Limb (tissue), 2 donors: ENCODE measurements at regions not wholly inside any gene's neighbourhood (a gene's known extent, or its start where the extent isn't known, plus 50 kb on each side); places are given as distances from the start of the nearest gene placed in this dataset.
"Not testable (repeated sequence)": the region's sequence is repeated elsewhere in the genome, so short reads cannot be mapped to it uniquely, and the experiment has no call there.

Experiments
- DNase-seq, 2 donors: peaks; one replicate each; pipeline ENCODE4 v3.0.0-alpha.2; 2016; ENCODE audit errors: extremely low spot score in 2 of 2

DNA sequence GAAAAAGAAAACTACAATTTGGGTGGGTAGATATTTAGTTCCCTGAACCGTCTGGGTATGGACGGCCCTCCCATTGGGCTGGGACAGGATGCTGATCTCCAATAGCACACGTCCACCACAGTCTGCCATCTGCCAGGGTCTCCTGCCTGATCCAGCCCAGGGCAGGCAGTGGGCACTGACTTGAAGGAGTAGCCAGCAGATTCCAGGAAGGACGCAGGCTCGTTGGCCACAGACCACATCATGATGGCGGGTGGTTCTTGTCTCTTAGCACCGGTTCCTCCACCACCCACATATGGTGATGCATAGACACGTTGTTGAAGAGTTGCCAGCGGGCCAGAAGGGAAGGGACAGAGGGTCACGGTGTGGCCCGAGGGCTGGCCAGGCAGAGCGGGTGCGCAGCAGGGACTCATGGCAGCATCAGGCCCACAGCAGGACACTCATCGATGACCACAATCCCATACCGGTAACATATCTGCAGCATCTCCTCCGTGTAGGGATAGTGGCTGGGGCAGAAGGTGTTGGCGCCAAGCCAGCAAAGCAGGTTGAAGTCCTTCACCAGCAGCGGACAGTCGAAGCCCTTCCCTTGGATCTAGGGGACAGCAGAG is 155.8 kb upstream of the FAM174A start:
- not testable (repeated sequence) for DNase-seq

DNA sequence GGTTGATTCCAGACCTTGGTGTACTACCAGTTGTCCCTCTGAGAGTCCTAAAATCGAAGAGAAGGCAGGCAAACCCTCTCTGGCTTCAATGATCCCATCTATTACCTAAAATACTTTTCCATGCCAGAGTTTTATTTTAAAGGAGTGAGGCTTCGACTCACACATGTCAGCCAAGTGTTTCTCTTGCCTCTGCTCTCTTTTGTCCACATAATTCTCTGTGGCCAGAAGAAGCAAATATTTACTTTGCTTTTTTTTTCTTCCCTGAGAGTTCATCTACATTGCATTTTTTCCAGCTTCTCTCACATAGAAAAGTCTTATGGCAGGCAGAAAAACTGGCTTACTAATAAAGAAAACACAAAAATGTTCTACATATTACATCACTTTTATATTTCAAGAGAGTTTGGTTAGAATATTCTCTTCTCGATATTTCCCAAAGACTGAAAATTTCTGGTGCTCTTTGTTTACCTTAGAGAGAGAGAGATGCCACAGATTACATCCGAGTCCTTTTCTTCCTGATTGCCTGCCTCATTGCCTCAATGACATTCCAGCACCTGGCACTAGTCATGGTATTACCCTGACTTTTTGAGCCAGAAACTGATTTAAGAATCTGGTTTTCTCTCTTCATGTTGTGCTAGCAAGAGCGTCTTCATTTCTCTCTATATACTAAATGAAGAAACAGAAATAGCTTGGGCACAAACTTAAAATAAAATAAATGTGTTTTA is 170.3 kb upstream of the FAM174A start:
- not testable (repeated sequence) for DNase-seq

DNA sequence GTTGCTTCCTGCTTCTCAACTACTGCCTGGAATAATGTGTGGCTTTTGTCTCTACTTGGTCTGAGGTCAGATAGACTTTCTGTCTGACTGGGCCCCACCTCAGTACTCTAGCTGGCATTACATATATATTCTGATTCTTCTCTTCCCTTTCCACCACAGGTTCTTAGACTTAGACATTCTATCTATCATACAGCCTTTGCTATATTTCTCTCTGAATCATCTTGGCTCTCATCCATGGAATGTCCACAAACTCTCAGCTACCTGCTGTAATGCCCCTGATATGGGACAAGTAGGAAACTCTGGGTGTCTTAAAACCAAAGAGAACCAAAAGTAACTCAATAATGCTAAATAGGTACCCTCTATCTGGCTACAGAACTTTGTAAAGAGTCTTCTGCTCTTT is 170.8 kb upstream of the FAM174A start:
- DNase-seq: not testable (repeated sequence)

DNA sequence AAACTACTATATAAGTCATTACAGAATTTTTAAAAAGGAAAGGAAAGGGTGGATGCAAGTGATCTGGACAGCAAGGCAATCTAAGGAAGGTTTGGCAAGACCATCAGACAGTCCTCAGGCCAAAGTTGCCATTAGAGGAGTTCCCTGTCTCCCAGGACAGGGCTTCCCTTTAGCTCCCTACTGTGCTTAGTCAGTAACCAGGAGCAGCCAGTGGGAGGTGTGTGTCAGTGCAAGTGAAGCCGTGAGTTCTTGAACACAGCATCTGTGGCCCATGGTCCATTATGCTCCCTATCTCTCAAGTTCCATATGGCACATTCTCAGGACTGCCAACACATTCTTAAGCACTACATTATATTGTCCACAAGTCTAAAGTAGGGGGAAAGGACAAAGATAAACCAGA is 175.2 kb upstream of the FAM174A start:
- DNase-seq: not testable (repeated sequence)

DNA sequence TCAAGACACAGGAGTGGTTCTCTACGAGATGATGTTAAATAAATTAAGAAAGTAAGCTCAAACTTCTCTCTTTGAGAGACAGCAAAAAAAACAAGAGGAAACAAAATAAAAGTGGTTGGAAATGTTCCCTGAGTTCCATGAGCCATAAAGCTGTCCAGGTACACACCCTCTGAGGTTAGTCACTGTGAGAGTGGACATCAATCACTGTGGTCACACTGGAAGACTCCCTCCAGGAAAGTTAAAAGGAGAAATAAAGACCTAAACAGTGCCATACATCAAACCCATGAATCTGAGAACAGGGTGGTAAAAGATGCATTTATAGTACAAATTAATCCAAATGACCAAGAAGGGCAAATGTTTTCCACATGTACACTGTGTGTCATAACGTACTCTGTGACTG is 188.9 kb upstream of the FAM174A start:
- not testable (repeated sequence) for DNase-seq

DNA sequence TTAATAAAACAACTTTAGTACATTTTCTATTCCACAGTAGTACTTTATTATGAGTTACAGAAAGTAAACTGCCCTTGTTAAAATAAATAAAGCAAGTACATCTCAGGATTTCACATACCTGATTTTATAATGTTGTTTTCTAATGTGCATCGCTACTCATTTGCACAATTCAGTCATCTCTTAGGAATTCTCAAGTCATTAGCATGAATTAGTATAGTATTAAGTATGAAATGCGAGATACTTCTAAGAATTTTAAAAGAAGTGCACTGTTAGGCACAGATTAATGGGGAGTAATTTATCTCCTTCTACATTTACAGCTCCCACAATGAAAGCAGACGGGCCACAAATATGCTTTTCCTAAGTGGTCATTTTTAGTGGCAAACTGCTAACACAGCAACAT is 193.7 kb upstream of the FAM174A start:
- DNase-seq: not testable (repeated sequence)

DNA sequence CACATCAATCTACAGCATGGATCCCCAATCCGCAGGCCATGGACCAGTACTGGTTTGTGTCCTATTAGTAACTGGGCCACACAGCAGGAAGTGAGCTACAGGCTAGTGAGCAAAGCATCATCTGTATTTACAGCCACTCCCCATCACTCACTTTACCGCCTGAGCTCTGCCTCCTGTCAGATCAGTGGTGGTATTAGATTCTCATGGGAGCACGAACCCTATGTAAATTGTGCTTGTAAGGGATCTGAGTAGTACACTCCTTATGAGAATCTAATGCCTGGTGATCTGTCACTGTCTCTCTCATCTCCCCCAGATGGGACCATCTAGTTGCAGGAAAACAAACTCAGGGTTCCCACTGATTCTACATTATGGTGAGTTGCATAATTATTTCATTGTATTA is 212.7 kb upstream of the FAM174A start:
- DNase-seq: no peak

DNA sequence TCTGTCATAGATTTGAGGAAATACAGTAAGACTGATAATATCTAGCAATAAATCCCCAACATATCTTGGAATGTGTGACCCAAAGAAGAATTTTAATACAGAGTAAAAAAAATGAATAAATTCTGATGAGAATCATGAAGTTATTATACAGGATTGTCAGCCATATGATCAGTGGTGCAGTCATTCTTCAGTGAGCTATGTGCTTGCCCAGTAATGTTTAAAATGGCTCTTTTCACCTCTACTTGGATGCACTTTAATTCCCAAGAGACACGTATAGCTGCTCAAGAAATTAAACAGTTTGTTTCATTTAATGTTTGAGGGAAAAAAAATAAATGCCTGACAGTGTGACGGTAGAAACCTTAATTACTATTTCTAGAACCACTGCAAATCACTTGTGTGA is 215.3 kb upstream of the FAM174A start:
- DNase-seq: no peak

DNA sequence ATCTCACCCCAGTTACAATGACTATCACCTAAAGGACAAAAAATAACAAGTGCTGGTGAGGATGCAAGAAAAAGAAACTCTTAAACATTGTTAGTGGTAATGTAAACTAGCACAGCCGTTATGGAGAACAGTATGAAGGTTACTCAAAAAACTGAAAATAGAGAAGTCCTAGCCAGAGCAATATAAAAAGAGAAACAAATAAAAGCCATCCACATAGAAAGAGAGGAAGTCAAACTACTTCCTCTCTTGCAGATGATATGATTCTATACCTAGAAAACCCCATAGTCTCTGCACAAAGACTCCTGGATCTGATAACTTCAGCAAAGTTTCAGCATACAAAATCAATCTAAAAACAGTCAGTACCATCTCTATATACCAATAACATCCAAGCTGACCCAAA is 221.5 kb upstream of the FAM174A start:
- no peak for DNase-seq

DNA sequence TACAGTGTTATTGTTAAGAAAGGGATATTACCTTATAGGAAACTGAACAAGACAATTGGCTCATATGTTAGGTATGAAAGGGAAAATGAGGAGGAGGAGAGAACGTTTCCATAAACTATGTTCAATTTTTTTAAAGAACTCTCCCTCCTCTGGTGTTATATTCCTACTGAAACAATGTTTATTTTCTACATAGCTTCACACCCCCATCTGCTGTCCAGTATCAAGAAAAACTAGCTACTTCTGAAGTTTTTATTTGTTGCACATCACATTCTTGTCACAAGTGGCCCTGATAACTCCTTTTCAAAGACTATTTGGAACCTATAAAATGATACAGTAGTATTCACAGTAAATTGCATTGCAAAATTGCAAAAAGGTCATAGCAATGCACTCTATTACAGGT is 223.4 kb upstream of the FAM174A start:
- DNase-seq: no peak

DNA sequence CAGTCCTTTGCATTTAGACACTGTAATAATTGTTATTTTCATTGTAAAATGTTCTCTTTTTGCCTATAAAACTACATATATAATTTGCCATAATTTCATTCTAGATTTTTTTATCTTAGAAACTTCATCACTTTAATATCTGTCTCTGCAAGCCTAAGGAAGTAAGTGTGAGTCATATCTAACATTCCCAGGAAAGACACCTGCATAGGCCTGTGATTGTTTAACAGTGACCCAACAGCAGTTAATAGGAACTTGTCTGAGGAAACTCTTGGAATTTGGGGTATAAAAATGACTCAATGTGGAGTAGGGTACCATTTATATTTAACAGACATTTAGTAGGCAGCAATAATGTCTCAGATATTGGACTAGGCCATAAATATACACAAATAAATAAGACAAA is 229.2 kb upstream of the FAM174A start:
- no peak for DNase-seq

DNA sequence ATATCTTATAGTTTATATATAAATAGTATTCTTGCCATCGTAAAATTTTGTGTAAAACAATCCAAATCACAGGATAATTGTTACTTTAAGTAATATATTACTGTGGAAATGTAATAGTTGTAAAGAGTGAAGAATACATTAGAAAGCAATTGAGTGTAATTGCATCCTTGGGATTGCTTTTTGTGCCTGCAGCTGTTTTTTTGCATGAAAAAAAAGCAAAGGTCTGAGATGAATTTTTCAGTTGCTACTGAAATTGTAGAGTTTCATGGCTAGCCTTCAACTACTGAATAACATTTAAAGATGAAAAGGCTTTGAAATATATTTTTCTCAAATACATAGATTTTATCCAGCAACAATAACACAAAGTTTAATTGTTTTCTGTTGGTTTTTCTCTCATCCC is 232.0 kb upstream of the FAM174A start:
- no peak for DNase-seq

DNA sequence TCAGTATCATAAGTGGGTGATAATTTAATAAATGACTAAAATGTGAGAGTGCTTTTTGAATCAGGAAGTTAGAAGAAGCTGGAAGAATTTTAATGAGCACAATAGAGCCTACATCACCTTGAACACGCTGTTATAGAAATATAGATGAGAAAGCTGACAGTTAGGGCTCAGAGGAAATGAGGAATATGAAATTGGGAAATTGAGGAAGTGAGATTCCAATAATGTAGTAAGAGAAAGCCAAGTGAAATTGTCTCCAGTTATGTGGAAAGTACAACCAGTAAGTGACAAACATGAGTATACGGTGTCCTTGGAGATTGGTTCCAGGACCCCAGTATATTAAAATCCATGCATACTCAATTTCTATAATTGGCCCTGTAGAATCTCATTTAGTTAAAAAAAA is 235.9 kb upstream of the FAM174A start:
- no peak for DNase-seq

DNA sequence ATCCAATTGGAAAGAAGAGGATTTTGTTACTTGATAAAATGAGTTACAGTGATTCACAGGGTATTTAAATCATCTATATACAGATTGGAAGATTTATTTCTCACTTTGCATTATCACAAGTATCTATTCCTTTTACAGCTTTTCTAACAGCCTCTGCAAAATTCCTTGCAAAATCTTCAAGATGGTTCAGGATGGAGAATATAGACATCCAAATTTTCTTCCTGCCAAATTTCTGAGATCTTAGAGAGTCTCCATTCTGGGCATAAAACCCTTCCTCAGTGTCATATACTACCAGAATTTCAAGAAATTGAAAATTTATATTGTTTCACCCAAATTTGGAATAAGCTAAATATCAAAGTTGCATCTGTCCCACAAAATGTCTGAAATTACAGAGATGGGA is 259.1 kb upstream of the FAM174A start:
- no peak for DNase-seq

DNA sequence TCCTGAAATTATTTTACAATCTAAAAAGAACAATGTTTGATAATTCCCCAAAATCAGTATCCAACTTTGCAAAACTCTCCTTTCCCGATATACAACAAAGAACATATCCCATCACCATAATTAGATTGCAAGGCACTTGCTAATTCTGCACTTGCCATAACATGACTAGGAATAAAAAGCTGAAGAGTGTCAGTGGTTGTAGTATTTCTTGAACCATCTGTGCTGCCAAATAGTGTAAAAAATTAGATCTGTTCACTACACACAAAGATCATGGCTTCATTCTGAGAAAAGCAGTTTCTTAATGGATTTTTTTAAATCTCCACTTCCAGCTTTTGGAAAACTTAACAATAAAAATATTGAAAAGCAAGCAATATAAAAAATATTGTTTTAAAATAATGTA is 259.5 kb upstream of the FAM174A start:
- no peak for DNase-seq

DNA sequence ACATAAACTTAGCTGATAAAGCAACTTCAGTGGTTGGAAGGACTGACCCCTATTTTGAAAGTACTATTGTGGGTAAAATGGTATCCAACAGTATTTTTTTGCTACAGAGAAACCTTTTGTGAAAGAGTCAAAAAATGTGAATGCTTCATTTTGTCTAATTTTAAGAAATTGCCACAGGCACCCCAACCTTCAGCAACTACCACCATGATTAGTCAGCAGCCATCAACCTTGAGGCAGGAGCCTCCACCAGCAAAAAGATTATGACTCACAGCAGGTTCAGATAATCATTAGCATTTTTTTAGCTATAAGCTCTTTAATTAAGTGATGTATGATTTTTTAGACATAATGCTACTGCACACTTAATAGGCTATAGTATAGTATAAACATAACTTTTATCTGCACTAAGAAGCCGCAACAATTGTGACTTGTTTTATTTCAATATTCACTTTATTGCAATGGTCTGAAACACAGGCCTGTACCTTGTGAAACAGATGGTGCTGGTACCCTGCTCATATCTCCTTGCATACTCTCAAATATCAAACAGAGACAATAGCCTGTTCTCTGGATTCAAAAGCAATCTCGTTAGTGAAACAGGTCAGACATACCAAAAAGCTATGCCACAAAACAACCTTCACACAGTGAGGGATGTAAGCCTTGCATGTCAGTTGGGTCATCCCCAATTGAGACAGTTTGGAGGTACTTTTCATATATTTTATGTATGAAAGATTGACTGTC is 261.2 kb upstream of the FAM174A start:
- no peak for DNase-seq

DNA sequence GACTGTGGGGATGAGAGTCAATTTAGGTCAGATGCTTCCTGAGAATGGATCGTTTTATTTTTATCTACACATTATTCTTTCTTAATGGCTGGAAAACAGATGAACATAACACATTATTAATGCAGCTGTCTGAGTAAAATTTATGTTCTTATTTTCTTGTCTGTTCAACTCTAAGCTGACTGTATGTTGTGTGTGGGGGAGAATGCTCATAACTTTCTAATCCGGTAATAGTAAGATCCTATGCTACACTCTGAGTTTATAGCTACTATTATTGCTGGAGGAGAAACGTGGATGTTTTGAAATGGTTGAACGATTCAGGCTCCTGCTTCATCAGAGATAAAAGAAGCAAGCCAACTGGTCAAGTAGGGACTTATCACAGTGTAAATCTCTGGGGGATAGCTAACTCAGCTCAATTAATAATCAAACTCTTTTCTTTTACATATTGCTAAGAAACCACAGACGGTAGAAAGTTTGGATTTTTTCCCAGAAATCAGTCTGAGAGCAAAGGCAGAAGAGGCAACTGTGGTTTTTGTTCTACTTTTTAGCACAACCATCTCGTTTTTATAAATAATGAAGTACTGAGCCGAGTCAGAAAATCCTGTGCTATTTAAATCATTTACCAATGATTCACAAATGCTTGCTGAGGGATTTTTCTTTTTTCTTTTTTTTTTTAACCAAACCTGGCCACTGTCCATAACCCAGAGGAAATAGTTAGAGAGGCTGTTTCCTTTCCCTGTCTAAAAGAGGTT is 265.0 kb upstream of the FAM174A start:
- DNase-seq: peak in 1 of 2 donors; percentile 30

DNA sequence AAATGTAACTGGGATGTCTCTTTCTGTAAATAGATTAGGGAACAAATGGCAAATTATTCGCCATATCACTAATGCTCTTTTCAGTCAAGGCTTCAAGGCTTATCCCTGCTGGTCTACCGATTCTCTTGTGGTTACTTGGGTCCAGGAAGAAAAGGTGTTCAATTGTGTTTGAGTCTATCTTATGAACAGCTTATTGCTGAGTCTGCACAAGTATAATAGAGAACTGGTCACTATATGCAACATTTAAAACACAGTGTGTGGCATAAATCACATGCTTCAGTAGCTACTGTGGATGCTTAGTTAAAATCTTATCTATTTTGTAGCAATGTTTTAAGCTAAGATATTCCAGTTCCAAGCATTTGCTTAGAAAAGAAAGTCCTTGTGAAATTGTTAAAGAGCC is 274.2 kb upstream of the FAM174A start:
- DNase-seq: no peak

DNA sequence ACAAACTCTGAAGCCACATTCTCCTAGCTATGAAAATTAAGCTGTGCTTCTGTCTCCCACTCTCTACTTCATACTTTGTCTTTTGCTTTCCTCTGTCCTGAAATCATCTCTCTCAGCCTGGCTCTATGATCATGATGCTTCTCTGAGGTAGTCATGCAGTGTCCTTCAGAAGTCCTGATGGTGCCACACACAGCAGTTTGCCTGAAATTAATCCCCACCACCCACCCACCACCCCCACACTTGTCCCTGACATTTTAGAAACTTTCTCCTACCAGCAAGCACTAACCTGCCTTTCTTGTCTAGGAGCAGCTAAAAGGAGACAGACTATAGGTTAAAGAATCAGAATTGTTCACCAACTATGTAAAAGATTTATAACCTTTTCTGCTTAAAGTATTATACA is 282.2 kb upstream of the FAM174A start:
- no peak for DNase-seq

DNA sequence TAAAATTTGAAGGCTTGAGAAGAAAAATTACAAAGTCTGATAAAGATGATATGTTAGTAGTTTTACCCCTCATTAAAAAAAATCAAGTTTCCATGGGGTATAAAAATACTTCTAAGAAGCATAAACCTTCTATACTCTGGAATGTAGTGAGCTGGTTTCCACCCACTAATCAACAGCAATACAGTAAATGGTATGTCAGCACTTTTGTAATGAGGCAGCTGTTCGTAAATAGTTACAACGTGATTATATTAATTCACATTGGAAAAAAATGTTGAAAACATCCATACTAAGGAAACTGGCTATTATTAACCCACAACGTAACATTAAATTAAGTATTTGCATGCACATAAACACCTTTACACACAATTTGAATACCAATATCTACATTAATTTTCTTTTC is 283.1 kb upstream of the FAM174A start:
- no peak for DNase-seq

DNA sequence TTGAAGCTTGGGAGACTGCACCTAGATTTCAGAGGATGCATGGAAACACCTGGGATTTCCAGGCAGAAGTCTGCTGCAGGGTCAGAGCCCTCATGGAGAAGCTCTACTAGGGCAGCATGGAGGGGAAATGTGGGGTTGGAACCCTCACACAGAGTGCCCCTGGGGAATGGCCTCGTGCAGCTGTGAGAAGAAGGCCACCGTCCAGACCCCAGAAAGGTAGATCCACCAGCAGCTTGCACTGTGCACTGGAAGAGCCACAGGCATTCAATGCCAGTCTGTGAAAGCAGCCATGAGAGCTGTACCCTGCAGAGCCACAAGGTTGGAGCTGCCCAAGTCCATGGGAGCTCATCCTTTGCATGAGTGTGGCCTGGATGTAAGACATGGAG is 285.3 kb upstream of the FAM174A start:
- DNase-seq: no peak

DNA sequence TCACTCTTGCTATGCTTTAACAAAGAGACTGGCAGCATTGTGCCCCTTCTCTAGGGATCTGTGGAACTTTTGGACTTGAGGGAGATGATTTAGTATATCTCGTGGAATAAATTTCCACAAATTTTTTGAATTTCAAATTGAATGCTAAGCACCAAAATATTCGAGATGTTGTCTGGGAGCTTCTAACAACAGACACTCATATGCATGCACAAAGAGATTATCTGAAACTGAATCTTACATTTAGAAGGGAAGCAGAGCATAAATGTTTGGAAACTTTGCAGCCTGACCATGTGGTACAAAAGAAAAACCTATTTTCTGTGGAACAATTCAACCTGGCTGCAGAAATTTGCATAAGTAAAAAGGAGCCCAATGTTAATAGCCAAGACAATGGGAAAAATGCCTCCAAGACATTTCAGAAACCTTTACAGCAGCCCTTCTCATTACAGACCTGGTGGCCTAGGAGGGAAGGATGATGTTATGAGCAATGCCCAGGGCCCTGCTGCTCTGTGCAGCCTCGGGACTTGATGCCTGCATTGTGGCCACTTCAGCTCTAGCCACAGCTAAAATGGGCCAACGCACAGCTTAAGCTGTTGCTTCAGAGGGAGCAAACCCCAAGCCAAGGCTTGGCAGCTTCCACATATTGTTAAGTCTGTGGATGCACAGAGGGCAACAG is 285.8 kb upstream of the FAM174A start:
- DNase-seq: no peak
